Activated CD8-positive, alpha-beta memory T cell treated with anti-CD3 and anti-CD28 coated beads for 24 hours (primary cell): ENCODE measurements at regions not wholly inside any gene's neighbourhood (a gene's known extent, or its start where the extent isn't known, plus 50 kb on each side); places are given as distances from the start of the nearest gene placed in this dataset.
"Not testable (repeated sequence)": the region's sequence is repeated elsewhere in the genome, so short reads cannot be mapped to it uniquely, and the experiment has no call there.

Source experiments
- DNase-seq: peaks from one replicate; pipeline ENCODE4 v3.0.0-alpha.2; 2020

DNA sequence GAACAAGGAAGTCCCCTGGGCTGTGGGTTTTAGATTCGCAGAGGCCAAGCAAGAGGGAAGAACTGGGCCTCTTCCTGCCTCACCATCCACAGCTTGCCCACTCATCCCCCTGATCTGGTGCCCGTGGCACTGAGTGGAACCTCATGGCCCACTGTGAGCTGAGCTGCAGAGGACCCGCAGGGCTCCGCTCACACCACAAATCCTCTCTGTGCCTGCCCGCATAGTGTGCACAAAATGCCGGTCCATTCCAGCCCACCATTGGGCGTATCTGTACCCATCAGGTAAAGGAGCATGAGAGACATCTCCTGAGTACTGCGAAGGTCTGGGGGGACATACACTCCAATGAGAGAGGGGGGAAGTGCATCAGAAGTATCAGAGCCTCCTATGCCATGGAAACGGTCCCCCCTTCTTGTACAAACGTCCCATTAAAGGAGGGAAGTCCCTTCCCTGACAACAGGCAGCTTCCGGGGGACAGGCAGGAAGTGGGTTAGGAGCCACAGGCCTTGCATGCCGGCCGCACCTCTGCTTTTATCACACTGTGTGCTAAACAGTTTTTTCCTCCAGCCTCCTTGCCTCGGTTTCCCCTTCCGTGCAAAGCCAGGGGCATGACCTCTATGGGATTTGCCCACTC is 309.4 kb upstream of the DIO3 start:
- no peak for DNase-seq

DNA sequence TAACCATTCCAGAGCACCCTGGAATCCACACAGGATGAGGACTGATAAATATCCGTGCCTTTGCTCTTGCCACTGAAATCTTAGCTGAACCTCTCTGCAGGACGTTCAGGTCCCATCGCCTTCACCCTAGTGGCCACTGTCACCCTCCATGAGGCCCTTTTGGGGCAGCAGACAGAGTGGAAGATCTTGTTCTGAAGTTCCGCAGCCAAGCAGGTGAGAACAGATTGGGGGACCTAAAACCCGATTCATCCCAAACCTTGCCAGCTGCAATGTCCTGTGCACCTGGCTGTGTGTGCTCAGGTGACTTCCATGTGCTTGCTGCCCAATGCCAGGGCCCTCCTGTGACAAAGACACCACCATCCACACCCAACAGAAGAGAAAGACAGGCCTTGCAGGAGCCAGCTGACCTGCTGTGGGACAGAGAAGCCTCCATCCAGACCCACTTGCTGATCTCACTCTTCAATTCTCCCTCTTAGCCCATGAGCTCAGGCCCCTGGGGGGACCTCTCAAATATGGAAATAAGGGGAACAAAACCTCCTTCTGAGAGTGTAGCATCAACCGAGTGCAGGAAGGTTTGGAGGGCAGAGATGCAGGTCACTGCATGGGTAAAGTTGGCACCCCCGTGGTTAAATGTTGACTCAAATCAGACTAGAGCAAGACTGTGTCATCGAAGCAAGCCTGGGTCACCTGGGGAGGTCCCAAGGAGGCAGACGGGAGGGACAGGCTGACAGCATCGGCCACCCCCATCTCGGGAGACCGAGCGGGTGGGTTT is 308.7 kb upstream of the DIO3 start:
- DNase-seq, result no peak

- no peak for DNase-seq
These were observed 307.3 kb upstream of the DIO3 start for GRCh38 chr14:101253948-101254347.

- peak; percentile 45 for DNase-seq
These were observed 306.2 kb upstream of the DIO3 start for GRCh38 chr14:101254805-101255764.

DNA sequence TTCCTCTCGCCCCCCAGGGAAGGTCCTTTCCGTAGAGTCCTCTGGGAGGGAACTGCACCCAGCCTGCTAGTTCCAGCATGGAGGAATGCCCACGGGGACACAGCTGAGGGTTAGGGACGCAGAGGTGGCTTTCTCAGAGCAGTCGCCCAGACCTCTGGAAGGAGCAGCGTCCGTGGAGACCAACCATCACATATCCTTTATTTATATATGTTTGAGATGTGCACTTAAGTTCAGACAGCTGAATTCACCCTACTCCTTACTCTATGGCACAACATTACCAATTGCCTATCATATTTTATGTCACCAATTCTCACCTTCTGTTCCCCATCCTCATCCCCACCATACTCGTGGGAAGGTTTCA is 305.6 kb upstream of the DIO3 start:
- DNase-seq, result peak; percentile 43

- no peak for DNase-seq
These were observed 305.0 kb upstream of the DIO3 start for GRCh38 chr14:101256266-101256665.

GRCh38 chr14:101257551-101257950 is 303.7 kb upstream of the DIO3 start:
- DNase-seq, result no peak

DNA sequence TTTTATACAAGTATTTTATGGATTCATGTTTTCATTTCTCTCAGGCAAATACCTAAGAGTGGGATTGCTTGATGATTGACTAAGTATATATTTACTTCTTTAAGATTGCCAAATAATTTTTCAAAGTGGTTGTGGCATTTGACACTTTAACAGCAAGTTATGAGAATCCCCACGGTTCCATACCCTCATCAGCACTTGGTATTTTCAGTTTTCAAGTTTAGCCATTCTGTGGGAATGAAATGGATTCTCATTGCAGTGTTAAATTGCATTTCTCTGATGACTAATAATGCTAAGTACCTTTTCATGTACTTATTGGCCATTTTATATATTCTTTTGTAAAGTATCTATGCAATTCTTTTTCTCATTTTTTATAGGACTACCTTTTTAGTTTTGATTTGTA is 301.5 kb upstream of the DIO3 start:
- DNase-seq, result no peak

DNA sequence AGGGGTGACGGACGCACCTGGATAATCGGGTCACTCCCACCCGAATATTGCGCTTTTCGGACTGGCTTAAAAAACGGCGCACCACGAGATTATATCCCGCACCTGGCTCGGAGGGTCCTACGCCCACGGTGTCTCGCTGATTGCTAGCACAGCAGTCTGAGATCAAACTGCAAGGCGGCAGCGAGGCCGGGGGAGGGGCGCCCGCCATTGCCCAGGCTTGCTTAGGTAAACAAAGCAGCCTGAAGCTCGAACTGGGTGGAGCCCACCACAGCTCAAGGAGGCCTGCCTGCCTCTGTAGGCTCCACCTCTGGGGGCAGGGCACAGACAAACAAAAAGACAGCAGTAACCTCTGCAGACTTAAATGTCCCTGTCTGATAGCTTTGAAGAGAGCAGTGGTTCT is 294.9 kb upstream of the DIO3 start:
- not testable (repeated sequence) for DNase-seq

- no peak for DNase-seq
These were observed 288.2 kb upstream of the DIO3 start for GRCh38 chr14:101273091-101273490.

DNA sequence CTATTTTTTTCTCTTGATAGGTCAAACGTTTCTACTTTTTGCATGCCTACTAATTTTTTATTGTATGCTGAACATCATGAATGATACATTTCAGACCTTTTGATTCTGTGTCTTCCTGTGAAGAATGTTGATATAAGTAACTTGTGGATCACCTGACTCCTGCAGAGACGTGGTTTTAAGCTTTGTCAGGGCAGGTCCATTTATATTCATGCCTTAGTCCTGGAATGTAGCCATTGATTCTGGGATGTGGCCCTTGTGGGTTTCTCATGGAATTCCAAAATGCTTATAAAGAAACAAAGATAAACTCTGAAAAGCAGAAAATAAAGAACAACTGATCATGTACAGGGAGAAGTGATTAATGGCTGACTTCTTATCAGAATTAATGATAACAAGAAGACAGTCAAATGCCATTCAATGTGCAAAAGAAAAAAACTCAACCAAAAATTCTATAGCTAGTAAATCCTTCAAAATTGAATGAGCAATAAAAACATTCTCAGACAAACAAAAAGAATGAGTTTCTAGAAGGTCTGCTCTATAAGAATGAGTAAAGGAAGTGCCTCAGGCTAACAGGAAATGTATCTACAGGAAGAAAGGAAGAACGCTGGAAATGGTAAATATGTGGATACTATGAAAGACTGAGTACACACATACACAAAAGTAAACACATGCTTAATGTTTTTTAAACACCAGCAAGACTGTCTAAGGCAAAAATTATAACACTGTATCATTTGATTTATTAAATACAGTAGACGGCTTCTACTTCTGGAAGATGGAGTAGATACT is 284.8 kb upstream of the DIO3 start:
- no peak for DNase-seq

DNA sequence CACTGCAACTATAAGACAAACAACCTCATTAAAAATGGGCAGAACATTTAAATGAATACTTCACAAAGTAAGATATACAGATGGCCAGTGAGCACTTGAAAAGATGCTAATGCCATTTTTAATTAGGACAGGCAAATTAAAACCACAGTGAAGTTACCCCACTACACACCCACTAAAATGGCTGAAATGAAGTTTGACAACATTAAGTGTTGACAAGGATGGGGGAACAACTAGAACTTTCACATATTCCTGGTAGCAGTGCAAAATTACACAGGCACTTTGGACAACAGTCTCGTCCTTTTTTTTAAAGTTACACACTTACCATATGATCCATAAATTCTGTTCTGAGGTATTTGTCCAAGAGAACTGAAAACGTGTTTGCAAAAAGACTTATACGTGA is 278.9 kb upstream of the DIO3 start:
- DNase-seq, result no peak

- no peak for DNase-seq
These were observed 276.6 kb upstream of the DIO3 start for GRCh38 chr14:101284711-101285110.

DNA sequence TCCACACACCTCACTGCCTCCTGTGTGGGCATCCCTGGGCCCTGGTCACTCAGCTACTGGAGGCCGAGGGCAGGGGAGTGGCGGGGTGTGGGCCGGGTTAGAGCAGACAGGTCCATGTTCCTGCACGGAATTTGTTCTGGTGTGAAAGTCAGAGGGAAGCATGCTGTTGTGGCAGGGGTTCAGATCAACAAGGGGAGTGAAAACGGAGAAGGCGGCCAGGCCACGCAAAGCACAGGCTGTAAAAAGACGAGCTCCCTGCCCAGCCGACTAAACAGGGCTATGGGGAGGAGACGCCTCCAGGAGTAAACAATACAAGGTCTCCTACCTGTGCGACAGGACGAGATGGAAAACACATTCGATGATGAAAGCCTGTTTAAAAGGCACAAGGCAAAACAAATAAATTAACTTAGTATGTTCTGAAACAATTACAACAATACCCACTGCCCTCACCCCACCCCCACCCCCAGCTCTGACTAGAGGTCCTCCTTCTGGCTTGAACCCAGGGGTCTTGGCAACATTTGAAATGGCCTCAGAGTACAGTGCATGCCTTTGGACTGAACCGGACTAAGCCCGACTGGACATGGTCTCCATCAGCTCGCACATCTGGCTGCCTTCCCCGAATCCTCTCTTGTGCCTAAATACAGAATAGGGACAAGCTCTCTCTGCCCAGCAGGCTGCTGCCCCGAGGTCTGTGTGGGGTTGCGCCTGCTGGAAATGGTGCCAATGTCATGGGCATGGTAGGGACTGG is 274.9 kb upstream of the DIO3 start:
- DNase-seq, result no peak

DNA sequence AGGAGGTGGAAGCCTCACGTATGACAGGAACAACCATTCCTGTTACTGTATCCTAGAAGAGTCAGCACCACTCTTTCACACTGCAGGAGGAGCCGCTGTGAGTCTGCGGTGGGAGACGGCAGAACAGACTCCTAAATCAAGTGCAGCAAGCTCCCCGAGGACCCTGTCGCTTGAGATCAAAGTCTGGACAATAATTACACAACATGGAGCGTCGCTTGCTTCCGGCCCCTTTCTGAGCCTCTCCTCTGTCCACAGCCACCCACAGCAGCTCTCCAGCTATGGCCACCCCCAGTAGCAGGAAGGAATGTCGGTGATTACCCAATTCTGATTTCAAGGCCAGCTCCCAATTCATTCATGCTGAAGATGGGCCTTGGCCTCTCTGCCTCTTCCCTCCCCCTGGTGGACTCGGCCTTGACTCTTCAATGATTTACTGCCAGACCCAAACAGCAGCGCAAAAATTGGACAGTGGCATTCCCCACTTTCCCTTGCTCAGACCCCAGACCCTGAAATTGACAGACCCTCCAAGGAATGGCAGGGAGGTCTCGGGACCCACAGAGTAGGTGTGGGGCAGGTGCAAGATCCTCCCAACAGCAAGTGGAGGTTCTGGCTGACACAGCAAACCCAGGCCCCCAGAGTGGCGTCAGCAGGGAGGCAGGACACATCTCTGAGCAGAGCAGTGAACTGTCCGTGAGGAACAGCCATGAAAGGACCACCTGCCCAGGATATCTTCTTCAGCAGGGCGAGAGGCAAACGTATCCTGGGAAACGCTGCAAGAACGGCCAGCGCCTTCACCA is 272.7 kb upstream of the DIO3 start:
- DNase-seq, result no peak

DNA sequence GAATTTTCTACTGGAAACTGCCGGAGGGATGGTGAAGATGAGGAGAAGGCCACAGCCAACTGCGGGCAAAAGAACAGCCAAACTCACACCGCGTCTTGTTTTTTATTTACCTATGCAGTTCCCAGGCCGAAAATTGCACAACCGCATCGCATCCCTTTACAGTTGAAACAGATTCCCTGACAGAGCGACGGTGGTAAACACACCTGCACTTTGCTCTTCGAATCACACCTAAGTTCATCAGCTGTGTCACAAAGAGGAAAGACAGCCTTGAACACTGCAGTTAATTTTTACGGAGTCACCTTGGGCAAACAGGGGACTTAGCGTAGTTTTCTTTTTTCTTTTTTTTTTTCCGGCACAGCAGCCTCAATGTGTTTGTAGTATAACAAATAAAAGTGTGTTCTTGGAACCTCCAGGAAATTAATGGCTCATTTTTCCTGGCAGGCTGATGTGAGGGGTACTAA is 272.0 kb upstream of the DIO3 start:
- no peak for DNase-seq

DNA sequence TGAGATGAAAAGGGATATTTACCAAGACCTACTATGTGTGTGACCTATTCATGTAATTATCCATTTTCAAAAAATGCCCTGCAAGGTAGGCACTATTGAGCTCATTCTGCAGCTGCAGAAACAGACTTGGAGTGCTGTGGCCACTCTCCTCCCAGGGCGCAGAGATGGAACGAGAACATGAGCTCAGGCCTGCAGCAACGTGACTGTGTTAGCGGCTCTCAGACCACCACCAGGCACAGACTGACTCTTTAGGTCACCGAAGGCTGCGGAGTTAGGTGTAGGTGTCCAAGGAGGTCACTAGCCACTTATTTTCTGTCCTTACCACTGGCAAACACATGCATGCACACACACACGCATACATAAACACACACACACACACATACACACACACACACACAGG is 271.4 kb upstream of the DIO3 start:
- DNase-seq, result no peak

DNA sequence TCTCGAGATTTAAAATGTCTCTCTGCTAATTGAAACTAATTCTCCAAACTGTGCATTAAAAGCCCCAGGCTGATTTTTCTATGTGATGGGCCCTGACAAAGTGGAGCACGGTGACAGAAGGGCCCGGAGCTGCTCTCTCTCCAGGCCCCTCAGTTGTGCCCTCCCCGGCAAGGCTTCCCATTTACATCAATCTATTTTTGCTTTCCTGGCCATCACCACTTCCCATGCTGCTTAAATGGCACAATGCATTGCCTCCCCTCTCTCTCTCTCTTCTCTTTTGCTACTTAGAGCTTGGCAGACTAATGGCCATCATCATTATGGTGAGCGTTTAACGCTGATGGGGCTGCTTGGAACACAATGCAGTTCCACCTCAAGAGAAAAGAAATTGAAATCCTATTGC is 270.7 kb upstream of the DIO3 start:
- no peak for DNase-seq

DNA sequence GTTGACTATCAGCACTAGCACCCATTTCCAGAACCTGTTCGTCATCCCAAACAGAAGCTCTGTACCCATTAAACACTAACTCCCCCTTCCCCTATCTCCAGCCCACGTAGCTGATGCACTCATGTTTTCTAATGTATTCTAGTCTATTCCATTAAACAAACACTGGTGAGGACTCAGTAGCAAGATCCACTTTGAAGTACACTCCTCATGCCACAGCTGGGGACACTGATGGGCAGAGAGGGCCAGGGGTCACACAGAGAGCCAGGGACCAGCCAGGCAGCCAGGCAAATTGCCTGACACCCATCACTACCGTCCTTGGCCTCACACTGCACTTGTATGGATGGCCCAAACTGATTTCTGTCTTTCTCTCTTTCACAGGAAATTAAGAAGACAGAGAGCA is 269.9 kb upstream of the DIO3 start:
- DNase-seq, result no peak

DNA sequence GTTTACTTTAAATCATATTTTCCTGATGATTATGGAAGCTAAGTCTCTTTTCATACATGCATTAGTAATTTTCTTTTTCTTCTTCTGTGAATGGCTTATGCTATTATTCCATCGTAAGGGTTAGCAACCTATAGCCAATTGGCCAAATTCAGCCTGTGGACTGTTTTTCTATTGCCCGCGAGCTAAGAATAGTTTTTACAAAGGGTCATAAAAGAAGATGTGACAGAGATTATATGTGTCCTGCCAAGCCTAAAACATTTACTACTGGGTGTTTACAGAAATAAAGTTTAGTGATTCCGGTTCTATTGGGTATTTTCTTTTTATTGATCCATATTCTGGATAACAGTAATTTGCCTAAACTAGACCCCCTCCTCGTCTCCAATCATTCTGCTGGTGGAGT is 268.8 kb upstream of the DIO3 start:
- no peak for DNase-seq

DNA sequence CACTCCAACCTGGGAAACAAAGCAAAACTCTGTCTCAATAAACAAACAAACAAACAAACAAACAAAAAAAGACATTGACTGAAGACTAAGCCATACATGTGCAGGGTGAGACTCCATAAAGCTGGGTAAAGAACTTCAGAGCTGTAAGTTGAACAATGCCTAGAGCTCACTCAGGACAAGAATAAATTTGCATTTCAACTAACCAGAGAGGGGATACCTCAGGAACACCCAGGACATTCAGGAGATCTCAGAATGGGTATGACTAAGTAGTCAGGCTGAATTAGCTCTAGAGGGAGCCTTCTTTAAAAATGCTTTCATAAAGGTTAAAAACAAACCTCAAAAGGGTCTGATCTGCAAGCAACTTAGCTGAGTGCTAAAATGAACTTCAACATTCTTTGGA is 267.7 kb upstream of the DIO3 start:
- DNase-seq, result no peak
